HG03432 (cell line): ENCODE measurements at regions not wholly inside any gene's neighbourhood (a gene's known extent, or its start where the extent isn't known, plus 50 kb on each side); places are given as distances from the start of the nearest gene placed in this dataset.
"Not testable (repeated sequence)": the region's sequence is repeated elsewhere in the genome, so short reads cannot be mapped to it uniquely, and the experiment has no call there.

Experiments
- ATAC-seq: cut with Tn5 transposase; IDR thresholded peaks from one replicate; pipeline ENCODE4 v1.9.1; 2021; ENCODE audit warnings: mild to moderate bottlenecking, moderate library complexity; ENCODE audit not compliant: unreplicated experiment

DNA sequence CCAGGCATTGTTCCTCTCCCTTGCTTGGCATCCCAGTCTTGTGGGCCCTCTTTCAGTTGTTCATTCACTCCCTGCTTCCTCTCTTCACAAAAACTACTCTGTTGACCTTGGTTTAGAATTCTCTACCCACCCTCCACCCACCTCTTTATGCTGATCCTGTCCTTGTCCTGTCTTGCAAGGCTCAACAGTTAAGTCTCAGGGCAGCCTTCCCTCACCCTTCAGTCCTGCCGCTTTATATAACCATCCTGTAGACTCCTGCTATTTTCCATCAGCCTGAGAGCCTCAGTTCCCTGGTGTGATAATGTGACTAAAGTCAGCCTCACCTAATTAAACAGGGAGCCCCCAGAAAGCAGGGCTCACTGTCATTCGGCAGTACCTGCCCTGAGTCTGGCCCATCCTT, 1763.0 kb downstream of the SPATA31A7 start:
- ATAC-seq = not testable (repeated sequence)
